ENCODE measurements at regions not wholly inside any gene's neighbourhood (a gene's known extent, or its start where the extent isn't known, plus 50 kb on each side); places are given as distances from the start of the nearest gene placed in this dataset.

DNA sequence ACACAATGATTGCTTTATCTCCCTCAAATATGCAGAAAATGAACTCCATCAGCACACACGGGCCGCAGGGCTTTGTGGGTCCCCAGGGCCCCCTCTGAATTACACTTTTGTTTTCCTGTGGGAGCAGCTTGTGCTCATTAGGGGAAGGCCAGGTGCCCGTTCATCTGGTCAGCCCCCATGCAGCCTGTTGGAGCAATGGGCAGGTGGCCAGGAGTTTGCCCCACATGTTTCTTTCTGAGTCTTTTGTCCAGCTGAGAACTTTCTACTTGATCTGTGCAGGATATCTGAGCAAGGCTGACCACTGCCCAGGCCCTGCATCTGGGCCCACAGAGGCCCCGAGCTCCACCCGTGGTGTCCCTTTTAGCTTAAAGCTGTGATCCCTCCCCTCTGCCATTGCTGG is 105.3 kb upstream of the FAM20C start:
- H3K4me1 ChIP-seq (ENCODE audit: control insufficient read depth in 1 of 2, insufficient read depth in 2 of 2, low read length in 2 of 2): peaks cover 16 to 33% of the 10 kb centered on the region in 2 experiments; a peak in 3 of 4 replicates
- BruUV-seq (replicated peaks): no TSS peak
- no peak overlapping the region for H2AFZ ChIP-seq (ENCODE audit: low read depth, low read length, poor library complexity, severe bottlenecking)
- ATAC-seq: no peak
- no peaks in the 10 kb centered on the region for H3K79me2 ChIP-seq (ENCODE audit: insufficient read depth, low read length)
- no peaks in the 10 kb centered on the region for H4K20me1 ChIP-seq (ENCODE audit: insufficient read depth)
- no peak overlapping the region for H3K9ac ChIP-seq (ENCODE audit: low read length)
- H3K4me3 ChIP-seq (replicated peaks in 1 of 2; ENCODE audit: low read depth in 1 of 2, low read length in 2 of 2): no peak overlapping the region
- H3K27me3 ChIP-seq (ENCODE audit: insufficient read depth, low read length): peaks cover 10% of the 10 kb centered on the region; the same call in 1 of the 2 replicates
- no peak for DNase-seq (ENCODE audit: low read depth, low spot score)
- POLR2A ChIA-PET: no interaction called here
- no peaks in the 10 kb centered on the region for H3K36me3 ChIP-seq (ENCODE audit: control insufficient read depth in 1 of 2, insufficient read depth in 2 of 2, low read length in 2 of 2)
- H3K27ac ChIP-seq (ENCODE audit: low read depth, low read length): no peak overlapping the region
- RAD21 ChIA-PET (ENCODE audit: low non-redundant PET in 1 of 2, low total read pairs in 2 of 2, uncharacterized antibody in 2 of 2, unreplicated experiment in 2 of 2): no interaction called here
- H3K4me2 ChIP-seq (ENCODE audit: low read length): no peak overlapping the region
- CTCF ChIA-PET: interaction anchor here (1.1 kb wide), 1 partner anchor 23 kb away, joined by 3 read pairs; no protein-coding TSS in a partner anchor
- H3K9me2 ChIP-seq (ENCODE audit: insufficient read depth): no peaks in the 10 kb centered on the region
- no peak for TF ChIP-seq REST (IDR thresholded peaks at IDR 0.05; ENCODE audit: low read depth)
- TF ChIP-seq EZH2 (IDR thresholded peaks at IDR 0.05): no peak
- no peak for TF ChIP-seq RAD21 (IDR thresholded peaks at IDR 0.05; ENCODE audit: low read depth)
- TF ChIP-seq CBX3 (IDR thresholded peaks at IDR 0.05; ENCODE audit: low read depth): no peak
- TF ChIP-seq ZBTB33 (IDR thresholded peaks at IDR 0.05; ENCODE audit: extremely low read depth, insufficient replicate concordance, low read length): no peak
- no peak for TF ChIP-seq POLR2AphosphoS5 (IDR thresholded peaks at IDR 0.05; ENCODE audit: low read depth, low read length)
- TF ChIP-seq, protein P1, sequence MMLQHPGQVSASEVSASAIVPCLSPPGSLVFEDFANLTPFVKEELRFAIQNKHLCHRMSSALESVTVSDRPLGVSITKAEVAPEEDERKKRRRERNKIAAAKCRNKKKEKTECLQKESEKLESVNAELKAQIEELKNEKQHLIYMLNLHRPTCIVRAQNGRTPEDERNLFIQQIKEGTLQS (IDR thresholded peaks at IDR 0.05): no peak
- no peak for TF ChIP-seq ELF1 (IDR thresholded peaks at IDR 0.05; ENCODE audit: borderline replicate concordance, low read depth)
- TF ChIP-seq ZNF274 (IDR thresholded peaks at IDR 0.05; ENCODE audit: low read depth, low read length): no peak
- TF ChIP-seq SP1 (IDR thresholded peaks at IDR 0.05; ENCODE audit: low read depth): no peak
- TF ChIP-seq TCF7L2 (IDR thresholded peaks at IDR 0.05; ENCODE audit: borderline replicate concordance, extremely low read depth, insufficient read depth, insufficient read length): no peak
- no peak for TF ChIP-seq POLR2A (IDR thresholded peaks at IDR 0.05; ENCODE audit: borderline replicate concordance, extremely low read depth, insufficient read depth, insufficient read length)
- TF ChIP-seq ZFX (IDR thresholded peaks at IDR 0.05): no peak
- no peak for TF ChIP-seq EGR1 (IDR thresholded peaks at IDR 0.05; ENCODE audit: low read depth)
- TF ChIP-seq CEBPB (IDR thresholded peaks at IDR 0.05; ENCODE audit: low read depth): no peak
- H3K9me3 ChIP-seq (ENCODE audit: control insufficient read depth in 1 of 2, insufficient read depth in 1 of 2, low read depth in 1 of 2, low read length in 2 of 2): no peaks in the 10 kb centered on the region
- intact Hi-C loops (cut with micrococcal nuclease): no loop called here
